OCI-LY7 (cell line): ENCODE measurements at regions not wholly inside any gene's neighbourhood (a gene's known extent, or its start where the extent isn't known, plus 50 kb on each side); places are given as distances from the start of the nearest gene placed in this dataset.

Source experiments
- EZH2phosphoT487 ChIP-seq: fragments of 200-600 bp; sonication (generic); IDR thresholded peaks from 2 replicates; pipeline ENCODE4 v1.6.1; 2018; ENCODE audit warnings: low read depth, borderline replicate concordance, mild to moderate bottlenecking, mixed run types, antibody characterized with exemption, low read length, moderate library complexity, mixed read lengths
- TF ChIP-seq, protein P1 (sequence below): fragments of 200-600 bp; sonication (generic); conservative IDR thresholded peaks from 2 replicates; pipeline ENCODE4 v1.5.1; 2014; ENCODE audit warnings: mild to moderate bottlenecking, antibody characterized with exemption, low read length, moderate library complexity, mixed read lengths

DNA sequence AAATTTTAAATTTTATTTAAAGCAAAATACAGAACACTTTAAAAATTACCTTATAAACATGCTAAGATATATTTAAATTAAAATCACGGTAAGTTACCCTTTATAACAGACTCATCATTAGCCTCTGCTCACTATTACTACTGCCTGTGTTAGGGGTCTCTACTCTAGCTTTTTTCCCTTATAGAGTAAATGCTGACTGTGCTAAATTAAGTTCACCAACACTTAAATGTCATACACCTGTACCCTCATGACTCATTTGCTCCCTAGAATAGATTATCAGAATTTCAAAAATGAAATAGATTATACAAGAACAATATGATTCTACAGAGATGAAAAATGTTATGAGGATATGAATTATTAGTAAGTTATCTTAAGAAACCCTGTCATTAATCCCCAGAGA lies 131.1 kb upstream of the INPP4B start:
- TF ChIP-seq, protein P1, sequence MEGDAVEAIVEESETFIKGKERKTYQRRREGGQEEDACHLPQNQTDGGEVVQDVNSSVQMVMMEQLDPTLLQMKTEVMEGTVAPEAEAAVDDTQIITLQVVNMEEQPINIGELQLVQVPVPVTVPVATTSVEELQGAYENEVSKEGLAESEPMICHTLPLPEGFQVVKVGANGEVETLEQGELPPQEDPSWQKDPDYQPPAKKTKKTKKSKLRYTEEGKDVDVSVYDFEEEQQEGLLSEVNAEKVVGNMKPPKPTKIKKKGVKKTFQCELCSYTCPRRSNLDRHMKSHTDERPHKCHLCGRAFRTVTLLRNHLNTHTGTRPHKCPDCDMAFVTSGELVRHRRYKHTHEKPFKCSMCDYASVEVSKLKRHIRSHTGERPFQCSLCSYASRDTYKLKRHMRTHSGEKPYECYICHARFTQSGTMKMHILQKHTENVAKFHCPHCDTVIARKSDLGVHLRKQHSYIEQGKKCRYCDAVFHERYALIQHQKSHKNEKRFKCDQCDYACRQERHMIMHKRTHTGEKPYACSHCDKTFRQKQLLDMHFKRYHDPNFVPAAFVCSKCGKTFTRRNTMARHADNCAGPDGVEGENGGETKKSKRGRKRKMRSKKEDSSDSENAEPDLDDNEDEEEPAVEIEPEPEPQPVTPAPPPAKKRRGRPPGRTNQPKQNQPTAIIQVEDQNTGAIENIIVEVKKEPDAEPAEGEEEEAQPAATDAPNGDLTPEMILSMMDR, result no peak
- no peak for TF ChIP-seq EZH2phosphoT487
